HepG2 (cell line): ENCODE measurements at regions not wholly inside any gene's neighbourhood (a gene's known extent, or its start where the extent isn't known, plus 50 kb on each side); places are given as distances from the start of the nearest gene placed in this dataset.

ENCODE experiments used
- ATAC-seq: fragments of 200-7000 bp; cut with Tn5 transposase; 3 replicates; pipeline ENCODE4 v1.9.1; 2020; ENCODE audit warnings: mild to moderate bottlenecking, moderate library complexity
- BruUV-seq: library from RNA; stranded (reverse); fragments of 400-500 nt; replicated peaks from 2 replicates; lab custom pipeline; 2021; lab: Mats Ljungman, UMichigan
- CTCF ChIA-PET: fragments of 300-600 bp; formaldehyde crosslinking; extraction: SDS; loops from one replicate; lab custom pipeline; 2021; ENCODE audit warnings: low total read pairs, inconsistent platforms, low intra/inter-chr PET ratio; lab: Yijun Ruan, JAX
- POLR2A ChIA-PET: fragments of 350-600 bp; sonication (Branson Sonifier 250); formaldehyde crosslinking; loops from one replicate; lab custom pipeline; 2020; ENCODE audit warnings: antibody characterized with exemption, inconsistent platforms; lab: Yijun Ruan, JAX
- DNase-seq: peaks from one replicate; pipeline ENCODE4 v3.0.0-alpha.2; 2015; ENCODE audit warnings: low spot score
- FAIRE-seq: peaks from 3 replicates; lab custom pipeline; 2011; peaks lifted over from hg19 to GRCh38; lab: Jason Lieb, UNC
- H2AFZ ChIP-seq: one replicate; pipeline ENCODE4 v1.6.1; 2011; ENCODE audit warnings: low read length, inconsistent platforms
- H3K27ac ChIP-seq: fragments of 300-600 bp; 3 replicates; pipeline ENCODE4 v1.8.0; 2011; ENCODE audit warnings: mixed run types, mild to moderate bottlenecking, mixed read lengths, low read length, inconsistent platforms; ENCODE audit not compliant: insufficient read depth; ENCODE audit errors: extremely low read length
- H3K27me3 ChIP-seq, 2 experiments: fragments of 200-600 bp in 1 of 2; 2 replicates in 1 of 2; 3 replicates in 1 of 2; pipeline versions ENCODE4 v1.6.0 to v1.8.0; 2011; ENCODE audit warnings: low read length in 2 of 2, mild to moderate bottlenecking in 2 of 2, moderate library complexity in 2 of 2, inconsistent platforms in 1 of 2; ENCODE audit not compliant: insufficient read depth in 2 of 2, control insufficient read depth in 1 of 2
- H3K36me3 ChIP-seq, 2 experiments: fragments of 200-600 bp in 1 of 2; replicated peaks in 1 of 2; 2 replicates in 1 of 2; 3 replicates in 1 of 2; pipeline versions ENCODE4 v1.5.1 to v1.8.0; 2011; ENCODE audit warnings: low read length in 2 of 2, inconsistent platforms in 1 of 2; ENCODE audit not compliant: insufficient read depth in 2 of 2, control insufficient read depth in 1 of 2
- H3K4me1 ChIP-seq: 2 replicates; pipeline ENCODE4 v1.5.1; 2012; ENCODE audit warnings: low read length, inconsistent platforms; ENCODE audit not compliant: insufficient read depth
- H3K4me2 ChIP-seq: 2 replicates; pipeline ENCODE4 v1.6.0; 2011; ENCODE audit warnings: low read depth, low read length, inconsistent platforms
- H3K4me3 ChIP-seq, 3 experiments: fragments of 200-600 bp in 1 of 3; sonication (generic), shearing (Covaris generic) in 1 of 3; replicated peaks in 1 of 3; 2 replicates each; pipeline ENCODE4 v1.5.1; 2011 to 2016; ENCODE audit warnings: low read length in 3 of 3, inconsistent platforms in 2 of 3, low read depth in 2 of 3, mild to moderate bottlenecking in 2 of 3, control low read depth in 1 of 3, mixed read lengths in 1 of 3; ENCODE audit not compliant: insufficient read depth in 1 of 3
- H3K79me2 ChIP-seq: one replicate; pipeline ENCODE4 v1.6.1; 2011; ENCODE audit warnings: low read length, inconsistent platforms; ENCODE audit not compliant: insufficient read depth
- H3K9ac ChIP-seq: 2 replicates; pipeline ENCODE4 v1.6.0; 2011; ENCODE audit warnings: mild to moderate bottlenecking, low read depth, low read length, inconsistent platforms; ENCODE audit not compliant: insufficient read depth
- H3K9me3 ChIP-seq: 2 replicates; pipeline ENCODE4 v1.5.1; 2012; ENCODE audit warnings: mild to moderate bottlenecking, low read length
- H4K20me1 ChIP-seq: 2 replicates; pipeline ENCODE4 v1.6.0; 2011; ENCODE audit warnings: inconsistent platforms, mild to moderate bottlenecking, low read length, moderate library complexity; ENCODE audit not compliant: insufficient read depth
- MAFF ChIP-seq: IDR thresholded peaks from 2 replicates; pipeline ENCODE4 v1.6.1; 2011; ENCODE audit warnings: low read depth, low read length, improper control_type of control experiment
- MAFK ChIP-seq, 2 experiments: IDR thresholded peaks in 1 of 2; conservative IDR thresholded peaks in 1 of 2; 2 replicates each; pipeline ENCODE4 v1.6.1; 2011; ENCODE audit warnings: improper control_type of control experiment in 2 of 2, low read length in 2 of 2
- PPARG ChIP-seq: conservative IDR thresholded peaks from 2 replicates; pipeline ENCODE4 v1.6.1; 2016; ENCODE audit warnings: missing biosample characterization, missing genetic modification reagents
- ZBTB7B ChIP-seq: sonication (generic); formaldehyde crosslinking; IDR thresholded peaks from 2 replicates; pipeline ENCODE4 v1.4.0; 2020; ENCODE audit warnings: missing genetic modification reagents
- ZFP41 ChIP-seq: sonication (generic); formaldehyde crosslinking; IDR thresholded peaks from 2 replicates; pipeline ENCODE4 v1.4.0; 2020; ENCODE audit warnings: mild to moderate bottlenecking, missing genetic modification reagents, borderline replicate concordance
- ZNF10 ChIP-seq: sonication (generic); formaldehyde crosslinking; IDR thresholded peaks from 2 replicates; pipeline ENCODE4 v1.4.0; 2020; ENCODE audit warnings: mild to moderate bottlenecking, low read depth, missing genetic modification reagents, borderline replicate concordance
- ZNF256 ChIP-seq: sonication (generic); formaldehyde crosslinking; conservative IDR thresholded peaks from 2 replicates; pipeline ENCODE4 v1.4.0; 2020; ENCODE audit warnings: missing genetic modification reagents
- ZNF274 ChIP-seq: sonication (generic); formaldehyde crosslinking; IDR thresholded peaks from 2 replicates; pipeline ENCODE4 v1.5.1; 2020; ENCODE audit warnings: mild to moderate bottlenecking, missing genetic modification reagents
- ZNF350 ChIP-seq: sonication (generic); formaldehyde crosslinking; IDR thresholded peaks from 2 replicates; pipeline ENCODE4 v1.4.0; 2020; ENCODE audit warnings: mild to moderate bottlenecking, low read depth, missing genetic modification reagents, borderline replicate concordance
- ZNF605 ChIP-seq: sonication (generic); formaldehyde crosslinking; IDR thresholded peaks from 2 replicates; pipeline ENCODE4 v1.8.0; 2022; ENCODE audit warnings: mild to moderate bottlenecking, missing genetic modification reagents
- WGBS: methylation state at CpG from one replicate; pipeline ENCODE4 v1.1.6; 2017; ENCODE audit warnings: low lambda C conversion rate; 5-methylcytosine and 5-hydroxymethylcytosine counted together
- in situ Hi-C: cut with HindIII; loops from 2 replicates; pipeline ENCODE4 v1.10.0; 2017; ENCODE audit warnings: low pct_unique_long_range_greater_than_20kb; ENCODE audit not compliant: extremely low pct_ligation_motif_present
- intact Hi-C: fragments of 100-400 bp; cut with micrococcal nuclease; formaldehyde crosslinking; loops from one replicate; pipeline ENCODE4 v1.10.0; 2022; ENCODE audit not compliant: unreplicated experiment

DNA sequence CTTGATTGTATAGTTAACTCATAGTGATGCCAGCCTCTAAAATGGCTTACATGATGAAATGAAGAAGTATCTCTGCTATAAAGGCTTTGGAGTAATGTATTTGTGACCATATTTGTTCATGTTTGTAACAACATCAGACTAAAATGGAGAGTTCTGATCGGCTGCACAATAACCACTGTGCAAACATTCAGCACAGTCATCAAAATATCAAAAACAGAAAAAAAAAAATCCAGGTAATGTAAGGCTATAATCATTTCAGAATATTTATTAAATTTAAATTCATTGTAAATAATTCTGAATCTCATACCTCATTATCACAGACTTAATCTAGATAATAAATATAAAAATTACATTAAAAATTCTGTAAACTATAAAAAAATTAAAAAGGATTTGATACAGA lies 1161.8 kb downstream of the MRPL39 start:
- BruUV-seq: no TSS peak

DNA sequence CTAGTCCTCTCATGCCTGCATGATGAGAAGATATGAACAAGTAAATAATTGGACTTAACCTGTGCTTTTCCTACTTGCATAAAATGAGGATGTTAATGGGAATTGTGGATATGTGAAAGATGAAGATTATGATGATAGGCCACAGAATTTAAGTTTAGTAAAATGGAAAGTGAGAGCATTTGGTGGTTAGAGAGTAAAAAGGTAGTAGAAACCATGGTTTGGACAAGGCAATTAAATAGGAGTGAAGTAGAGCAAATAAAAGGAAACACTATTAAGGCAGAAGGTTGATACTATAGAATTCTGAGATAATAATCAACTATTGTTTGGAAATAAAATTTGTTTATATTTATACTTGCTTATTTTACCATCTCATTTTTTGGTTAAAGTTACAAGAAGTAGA lies 1162.5 kb downstream of the MRPL39 start:
- Histone ChIP-seq H3K4me3 (no peak overlapping the region), H3K36me3 (no peaks in the 10 kb centered on the region), H3K9ac (no peak overlapping the region), H3K4me2 (no peak overlapping the region), H3K27ac (no peak overlapping the region), H3K9me3 (peaks cover 94% of the 10 kb centered on the region), H3K27me3 (no peaks in the 10 kb centered on the region), H3K4me1 (no peaks in the 10 kb centered on the region), H2AFZ (no peak overlapping the region), H4K20me1 (no peaks in the 10 kb centered on the region), H3K79me2 (no peaks in the 10 kb centered on the region)
- intact Hi-C loops (no loop called here), in situ Hi-C loops (no loop called here)
- no peak for TF ChIP-seq ZNF256 (CRISPR knock-in tag)
- ChIA-PET POLR2A (no interaction called here), CTCF (no interaction called here)
- ATAC-seq (no peak), FAIRE-seq (no peak), DNase-seq (no peak)
- no TSS peak for BruUV-seq

More for the DNA sequence above, 1161.8 kb downstream of the MRPL39 start:
- FAIRE-seq: no peak
- Histone ChIP-seq H3K79me2 (no peaks in the 10 kb centered on the region), H3K36me3 (no peaks in the 10 kb centered on the region), H3K9me3 (peaks cover 94% of the 10 kb centered on the region), H2AFZ (no peak overlapping the region), H3K27me3 (no peaks in the 10 kb centered on the region), H3K4me3 (no peak overlapping the region), H4K20me1 (no peaks in the 10 kb centered on the region), H3K27ac (no peak overlapping the region), H3K4me2 (no peak overlapping the region), H3K9ac (no peak overlapping the region), H3K4me1 (no peaks in the 10 kb centered on the region)
- in situ Hi-C loops (no loop called here), intact Hi-C loops (no loop called here)
- TF ChIP-seq ZFP41 (CRISPR knock-in tag): no peak
- no peak for TF ChIP-seq ZNF605 (CRISPR knock-in tag)
- TF ChIP-seq ZNF350 (CRISPR knock-in tag): no peak
- no peak for TF ChIP-seq ZBTB7B (CRISPR knock-in tag)
- TF ChIP-seq ZNF10 (CRISPR knock-in tag): no peak
- TF ChIP-seq ZNF274 (CRISPR knock-in tag): no peak
- peak; percentile 55; the same call in 1 of the 2 replicates for TF ChIP-seq MAFF
- peak; percentile 35 to 62; a peak in 3 of 4 replicates for TF ChIP-seq MAFK (conservative IDR thresholded peaks at IDR 0.05 in 1 of 2, IDR thresholded peaks at IDR 0.05 in 1 of 2; ENCODE audit: low read length in 2 of 2)
- TF ChIP-seq PPARG (CRISPR knock-in tag): no peak
- no peak for DNase-seq
- POLR2A ChIA-PET: no interaction called here
- CTCF ChIA-PET: no interaction called here
- WGBS: 0% methylated on average over 1 of the region's 1 CpG
- ATAC-seq: no peak
